ENCODE measurements at regions not wholly inside any gene's neighbourhood (a gene's known extent, or its start where the extent isn't known, plus 50 kb on each side); places are given as distances from the start of the nearest gene placed in this dataset.

DNA sequence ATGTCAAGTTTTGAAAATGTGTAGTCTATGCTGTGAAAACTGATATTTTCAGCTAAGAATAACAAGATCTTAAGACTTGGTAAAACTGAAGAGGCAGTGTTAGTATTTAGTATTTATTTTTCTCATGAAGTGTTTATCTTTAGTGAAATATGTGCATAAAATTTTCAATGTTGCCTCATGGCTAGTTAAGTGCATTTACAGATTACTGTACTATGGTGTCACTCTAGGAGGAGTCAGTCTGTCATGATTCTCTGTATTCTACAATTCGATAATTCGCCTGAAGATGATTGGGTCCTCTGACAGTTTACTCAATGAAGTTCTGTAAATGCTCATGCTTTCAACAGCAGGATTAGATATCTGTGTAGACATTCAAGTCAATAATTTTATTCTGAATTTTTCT lies 488.1 kb upstream of the GRM3 start:
- H3K36me3 Mint-ChIP-seq (ENCODE audit: low read depth): no peaks in the 10 kb centered on the region

DNA sequence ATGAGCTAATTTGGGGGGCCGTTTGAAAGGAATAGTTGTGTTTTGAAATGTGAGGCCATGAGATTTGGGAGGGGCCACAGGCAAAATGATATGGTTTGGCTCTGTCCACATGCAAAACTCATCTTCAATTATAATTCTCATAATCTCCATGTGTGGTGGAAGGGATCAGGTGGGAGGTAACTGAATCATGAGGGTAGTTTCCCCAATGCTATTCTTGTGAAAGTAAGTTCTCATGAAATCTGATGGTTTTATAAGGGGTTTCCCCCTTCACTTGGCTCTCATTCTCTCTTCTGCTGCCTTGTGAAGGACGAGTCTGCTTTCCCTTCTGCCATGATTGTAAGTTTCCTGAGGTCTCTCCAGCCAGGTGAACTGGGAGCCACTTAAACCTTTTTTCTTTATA lies 490.8 kb upstream of the GRM3 start:
- TF ChIP-seq, protein P1, sequence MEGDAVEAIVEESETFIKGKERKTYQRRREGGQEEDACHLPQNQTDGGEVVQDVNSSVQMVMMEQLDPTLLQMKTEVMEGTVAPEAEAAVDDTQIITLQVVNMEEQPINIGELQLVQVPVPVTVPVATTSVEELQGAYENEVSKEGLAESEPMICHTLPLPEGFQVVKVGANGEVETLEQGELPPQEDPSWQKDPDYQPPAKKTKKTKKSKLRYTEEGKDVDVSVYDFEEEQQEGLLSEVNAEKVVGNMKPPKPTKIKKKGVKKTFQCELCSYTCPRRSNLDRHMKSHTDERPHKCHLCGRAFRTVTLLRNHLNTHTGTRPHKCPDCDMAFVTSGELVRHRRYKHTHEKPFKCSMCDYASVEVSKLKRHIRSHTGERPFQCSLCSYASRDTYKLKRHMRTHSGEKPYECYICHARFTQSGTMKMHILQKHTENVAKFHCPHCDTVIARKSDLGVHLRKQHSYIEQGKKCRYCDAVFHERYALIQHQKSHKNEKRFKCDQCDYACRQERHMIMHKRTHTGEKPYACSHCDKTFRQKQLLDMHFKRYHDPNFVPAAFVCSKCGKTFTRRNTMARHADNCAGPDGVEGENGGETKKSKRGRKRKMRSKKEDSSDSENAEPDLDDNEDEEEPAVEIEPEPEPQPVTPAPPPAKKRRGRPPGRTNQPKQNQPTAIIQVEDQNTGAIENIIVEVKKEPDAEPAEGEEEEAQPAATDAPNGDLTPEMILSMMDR (conservative IDR thresholded peaks at IDR 0.05): no peak
- Histone ChIP-seq H3K4me1 (ENCODE audit: control insufficient read depth, insufficient read depth, low read length) (no peaks in the 10 kb centered on the region), H3K9ac (ENCODE audit: extremely low read depth, low read length, poor library complexity, severe bottlenecking) (no peak overlapping the region), H3K27me3 (ENCODE audit: control insufficient read depth, insufficient read depth, low read length, poor library complexity, severe bottlenecking) (no peaks in the 10 kb centered on the region), H3K27ac (ENCODE audit: low read depth, low read length) (no peak overlapping the region), H3K36me3 (ENCODE audit: control insufficient read depth, insufficient read depth, low read length) (no peaks in the 10 kb centered on the region), H3K9me3 (ENCODE audit: control insufficient read depth, low read length) (no peaks in the 10 kb centered on the region), H3K4me3 (ENCODE audit: low read length) (no peak overlapping the region)
- Mint-ChIP-seq H3K4me3 (no peak overlapping the region), H3K9me3 (no peaks in the 10 kb centered on the region), H3K27ac (no peak overlapping the region), H3K27me3 (ENCODE audit: insufficient read depth) (no peaks in the 10 kb centered on the region), H3K4me1 (peaks cover 2% of the 10 kb centered on the region), H3K36me3 (ENCODE audit: low read depth) (no peaks in the 10 kb centered on the region)
- DNase-seq: no peak
- WGBS, 2 experiments (ENCODE audit: insufficient coverage in 1 of 2, insufficient read length in 1 of 2): 78 to 91% methylated on average over 1 to 2 of the region's 2 CpGs

More for the DNA sequence above, 488.1 kb upstream of the GRM3 start:
- Histone ChIP-seq H3K4me1 (ENCODE audit: control insufficient read depth, insufficient read depth, low read length) (no peaks in the 10 kb centered on the region), H3K27ac (ENCODE audit: low read depth, low read length) (no peak overlapping the region), H3K36me3 (ENCODE audit: control insufficient read depth, insufficient read depth, low read length) (no peaks in the 10 kb centered on the region), H3K27me3 (ENCODE audit: control insufficient read depth, insufficient read depth, low read length, poor library complexity, severe bottlenecking) (no peaks in the 10 kb centered on the region), H3K4me3 (ENCODE audit: low read length) (no peak overlapping the region), H3K9me3 (ENCODE audit: control insufficient read depth, low read length) (no peaks in the 10 kb centered on the region), H3K9ac (ENCODE audit: extremely low read depth, low read length, poor library complexity, severe bottlenecking) (no peak overlapping the region)
- Mint-ChIP-seq H3K27me3 (ENCODE audit: insufficient read depth) (no peaks in the 10 kb centered on the region), H3K4me1 (no peaks in the 10 kb centered on the region), H3K4me3 (no peak overlapping the region), H3K9me3 (no peaks in the 10 kb centered on the region), H3K27ac (no peak overlapping the region)
- no peak for DNase-seq
- 80 to 97% methylated on average over 1 to 2 of the region's 2 CpGs for WGBS, 2 experiments (ENCODE audit: insufficient coverage in 1 of 2, insufficient read length in 1 of 2)
- TF ChIP-seq, protein P1 (conservative IDR thresholded peaks at IDR 0.05): no peak

DNA sequence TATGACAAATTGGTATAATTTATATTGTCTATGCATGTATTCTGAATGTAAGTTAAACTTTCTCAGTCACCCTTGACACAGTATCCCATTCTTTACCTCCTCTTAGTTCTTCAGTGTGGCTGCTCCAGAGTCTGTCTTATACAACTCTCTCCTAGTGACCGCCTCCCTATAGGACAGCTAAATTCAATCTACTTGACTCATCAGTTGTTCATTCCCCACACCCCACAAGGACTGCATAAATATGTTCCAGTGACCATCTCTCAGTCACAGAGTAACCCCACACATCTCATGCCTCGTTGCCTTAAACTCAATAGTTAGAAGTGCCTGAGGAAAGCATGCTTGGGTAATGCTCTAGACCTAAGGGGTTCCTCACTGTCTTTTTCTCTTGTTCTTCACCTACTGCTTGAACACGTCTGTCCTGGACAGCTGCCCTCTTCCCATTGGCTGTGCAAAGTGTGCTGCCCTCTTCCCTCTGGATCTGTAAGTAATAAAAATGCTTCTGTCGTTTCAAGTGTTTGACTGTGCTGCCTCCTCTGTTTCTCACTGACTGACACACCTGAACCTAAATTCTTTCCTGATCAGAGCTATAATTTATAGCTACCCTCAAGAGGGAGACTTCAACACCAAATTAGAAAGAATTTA lies 494.6 kb upstream of the GRM3 start:
- TF ChIP-seq, protein P1 (conservative IDR thresholded peaks at IDR 0.05): no peak
- Histone ChIP-seq H3K27me3 (ENCODE audit: control insufficient read depth, insufficient read depth, low read length, poor library complexity, severe bottlenecking) (no peaks in the 10 kb centered on the region), H3K9ac (ENCODE audit: extremely low read depth, low read length, poor library complexity, severe bottlenecking) (no peak overlapping the region), H3K27ac (ENCODE audit: low read depth, low read length) (no peak overlapping the region), H3K4me1 (ENCODE audit: control insufficient read depth, insufficient read depth, low read length) (no peaks in the 10 kb centered on the region), H3K9me3 (ENCODE audit: control insufficient read depth, low read length) (no peaks in the 10 kb centered on the region), H3K36me3 (ENCODE audit: control insufficient read depth, insufficient read depth, low read length) (no peaks in the 10 kb centered on the region), H3K4me3 (ENCODE audit: low read length) (no peak overlapping the region)
- Mint-ChIP-seq H3K36me3 (ENCODE audit: low read depth) (no peaks in the 10 kb centered on the region), H3K9me3 (no peaks in the 10 kb centered on the region), H3K27me3 (ENCODE audit: insufficient read depth) (no peaks in the 10 kb centered on the region), H3K27ac (no peak overlapping the region), H3K4me1 (peaks cover 2% of the 10 kb centered on the region), H3K4me3 (no peak overlapping the region)
- no peak for DNase-seq
- 82 to 85% methylated on average over 3 to 4 of the region's 4 CpGs for WGBS, 2 experiments (ENCODE audit: insufficient coverage in 1 of 2, insufficient read length in 1 of 2)
